Erythroblast (primary cell): ENCODE measurements at regions not wholly inside any gene's neighbourhood (a gene's known extent, or its start where the extent isn't known, plus 50 kb on each side); places are given as distances from the start of the nearest gene placed in this dataset.

Experiments used
- GATA1 ChIP-seq: IDR thresholded peaks from 2 replicates; pipeline ENCODE4 v1.6.1; 2011; ENCODE audit warnings: low read depth, mild to moderate bottlenecking, control low read depth, low read length, moderate library complexity
- POLR2A ChIP-seq: IDR thresholded peaks from 2 replicates; pipeline ENCODE4 v1.6.1; 2011; ENCODE audit warnings: mild to moderate bottlenecking, low read length

GRCh38 chr9:34884747-34885189, 73.3 kb upstream of the PHF24 start:
- TF ChIP-seq POLR2A, result no peak
- TF ChIP-seq GATA1, result no peak
